Osteoblast (primary cell): ENCODE measurements at regions not wholly inside any gene's neighbourhood (a gene's known extent, or its start where the extent isn't known, plus 50 kb on each side); places are given as distances from the start of the nearest gene placed in this dataset.

Experiments
- DNase-seq: peaks from one replicate; pipeline ENCODE4 v3.0.0; 2011; ENCODE audit warnings: low spot score, mixed read lengths; ENCODE audit not compliant: insufficient read length; ENCODE audit errors: missing footprints
- H2AFZ ChIP-seq: 2 replicates; pipeline ENCODE4 v1.6.0; 2011; ENCODE audit warnings: mild to moderate bottlenecking, low read length
- H3K27ac ChIP-seq: 2 replicates; pipeline ENCODE4 v1.5.1; 2011; ENCODE audit warnings: mild to moderate bottlenecking, low read depth, low read length, moderate library complexity
- H3K27me3 ChIP-seq: 2 replicates; pipeline ENCODE4 v1.6.0; 2012; ENCODE audit warnings: mild to moderate bottlenecking, control low read depth, inconsistent platforms, low read length, moderate library complexity; ENCODE audit not compliant: insufficient read depth
- H3K36me3 ChIP-seq: 2 replicates; pipeline ENCODE4 v1.5.1; 2011; ENCODE audit warnings: mild to moderate bottlenecking, low read length, control low read depth, moderate library complexity; ENCODE audit not compliant: insufficient read depth
- H3K4me1 ChIP-seq: 2 replicates; pipeline ENCODE4 v1.5.1; 2011; ENCODE audit warnings: mild to moderate bottlenecking, low read length, control low read depth, moderate library complexity; ENCODE audit not compliant: insufficient read depth
- H3K4me2 ChIP-seq: 2 replicates; pipeline ENCODE4 v1.6.0; 2011; ENCODE audit warnings: mild to moderate bottlenecking, low read length; ENCODE audit not compliant: insufficient read depth
- H3K4me3 ChIP-seq: fragments of 200-600 bp; sonication (generic); 3 replicates; pipeline ENCODE4 v1.5.1; 2012; ENCODE audit warnings: mild to moderate bottlenecking, low read length, inconsistent platforms; ENCODE audit not compliant: insufficient read depth
- H3K79me2 ChIP-seq: 2 replicates; pipeline ENCODE4 v1.6.0; 2012; ENCODE audit warnings: mild to moderate bottlenecking, low read length, control low read depth, inconsistent platforms; ENCODE audit not compliant: insufficient read depth
- H3K9me3 ChIP-seq: 2 replicates; pipeline ENCODE4 v1.5.1; 2011; ENCODE audit warnings: low read depth, low read length, control low read depth
- H4K20me1 ChIP-seq: 2 replicates; pipeline ENCODE4 v1.6.0; 2012; ENCODE audit warnings: mild to moderate bottlenecking, low read length, control low read depth; ENCODE audit not compliant: insufficient read depth
- TF ChIP-seq, protein P1 (sequence below): IDR thresholded peaks from 2 replicates; pipeline ENCODE4 v1.5.1; 2011; ENCODE audit warnings: mild to moderate bottlenecking, low read depth, low read length, moderate library complexity; ENCODE audit errors: extremely low read depth

DNA sequence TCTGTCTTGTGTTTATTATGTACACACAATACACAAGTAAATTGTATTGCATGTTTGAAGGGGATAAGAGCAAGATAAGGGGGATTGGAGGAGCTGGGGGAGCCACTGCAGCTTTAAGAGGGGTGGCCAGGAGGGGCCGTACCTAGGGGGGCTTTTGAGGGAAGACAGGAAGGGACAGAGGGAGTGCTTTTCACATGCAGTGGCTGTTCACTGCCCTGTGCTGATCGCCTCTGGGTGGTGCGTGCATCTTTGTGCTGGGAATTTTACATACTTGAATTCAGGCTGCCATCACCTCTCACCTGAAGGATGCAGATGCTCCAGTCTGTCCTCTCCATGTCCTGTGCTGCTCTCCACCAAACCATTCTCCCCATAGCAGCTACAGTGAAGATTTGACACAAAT lies 179.5 kb downstream of the PTPRU start:
- Histone ChIP-seq H3K27ac (no peak overlapping the region), H3K79me2 (no peaks in the 10 kb centered on the region), H3K9me3 (no peaks in the 10 kb centered on the region), H3K27me3 (no peaks in the 10 kb centered on the region), H3K36me3 (no peaks in the 10 kb centered on the region), H3K4me2 (no peak overlapping the region), H2AFZ (no peak overlapping the region), H4K20me1 (no peaks in the 10 kb centered on the region), H3K4me1 (no peaks in the 10 kb centered on the region), H3K4me3 (no peak overlapping the region)
- TF ChIP-seq, protein P1, sequence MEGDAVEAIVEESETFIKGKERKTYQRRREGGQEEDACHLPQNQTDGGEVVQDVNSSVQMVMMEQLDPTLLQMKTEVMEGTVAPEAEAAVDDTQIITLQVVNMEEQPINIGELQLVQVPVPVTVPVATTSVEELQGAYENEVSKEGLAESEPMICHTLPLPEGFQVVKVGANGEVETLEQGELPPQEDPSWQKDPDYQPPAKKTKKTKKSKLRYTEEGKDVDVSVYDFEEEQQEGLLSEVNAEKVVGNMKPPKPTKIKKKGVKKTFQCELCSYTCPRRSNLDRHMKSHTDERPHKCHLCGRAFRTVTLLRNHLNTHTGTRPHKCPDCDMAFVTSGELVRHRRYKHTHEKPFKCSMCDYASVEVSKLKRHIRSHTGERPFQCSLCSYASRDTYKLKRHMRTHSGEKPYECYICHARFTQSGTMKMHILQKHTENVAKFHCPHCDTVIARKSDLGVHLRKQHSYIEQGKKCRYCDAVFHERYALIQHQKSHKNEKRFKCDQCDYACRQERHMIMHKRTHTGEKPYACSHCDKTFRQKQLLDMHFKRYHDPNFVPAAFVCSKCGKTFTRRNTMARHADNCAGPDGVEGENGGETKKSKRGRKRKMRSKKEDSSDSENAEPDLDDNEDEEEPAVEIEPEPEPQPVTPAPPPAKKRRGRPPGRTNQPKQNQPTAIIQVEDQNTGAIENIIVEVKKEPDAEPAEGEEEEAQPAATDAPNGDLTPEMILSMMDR = no peak
- no peak for DNase-seq

DNA sequence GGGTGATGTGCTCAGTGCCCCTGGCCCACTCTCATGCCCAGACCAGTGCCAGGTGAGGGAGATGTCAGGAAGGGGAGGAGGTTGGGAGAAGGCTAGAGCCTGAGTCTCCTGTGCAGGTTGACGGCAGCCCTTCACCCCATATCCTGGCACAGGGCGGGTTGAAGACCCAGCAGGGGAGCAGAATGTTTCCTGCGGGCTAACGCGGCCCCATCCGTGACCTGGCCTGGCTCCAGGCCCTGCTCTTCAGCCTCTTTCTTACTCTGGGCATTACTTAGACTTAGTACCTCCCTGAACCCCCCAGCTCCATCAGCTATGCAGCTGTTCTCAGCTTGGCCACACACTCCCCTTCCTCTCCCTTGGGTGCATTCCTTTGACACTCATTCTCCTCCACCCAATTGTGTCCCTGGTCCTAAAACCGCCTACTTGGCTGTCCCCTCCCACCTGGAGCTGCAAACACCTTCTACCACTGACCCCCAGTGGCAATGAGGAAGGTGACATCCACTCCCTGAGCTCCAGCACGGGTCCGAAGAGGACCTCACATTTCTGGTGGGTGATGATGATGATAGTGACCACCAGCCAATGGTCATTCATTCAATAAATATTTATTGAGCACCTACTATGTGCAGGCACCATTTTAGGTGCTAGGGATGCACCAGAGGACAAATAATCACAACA lies 179.0 kb downstream of the PTPRU start:
- TF ChIP-seq, protein P1 = no peak
- Histone ChIP-seq H3K4me3 (no peak overlapping the region), H2AFZ (no peak overlapping the region), H3K36me3 (no peaks in the 10 kb centered on the region), H3K79me2 (no peaks in the 10 kb centered on the region), H3K27me3 (no peaks in the 10 kb centered on the region), H3K9me3 (no peaks in the 10 kb centered on the region), H4K20me1 (no peaks in the 10 kb centered on the region), H3K27ac (no peak overlapping the region), H3K4me2 (no peak overlapping the region), H3K4me1 (no peaks in the 10 kb centered on the region)
- DNase-seq = no peak

DNA sequence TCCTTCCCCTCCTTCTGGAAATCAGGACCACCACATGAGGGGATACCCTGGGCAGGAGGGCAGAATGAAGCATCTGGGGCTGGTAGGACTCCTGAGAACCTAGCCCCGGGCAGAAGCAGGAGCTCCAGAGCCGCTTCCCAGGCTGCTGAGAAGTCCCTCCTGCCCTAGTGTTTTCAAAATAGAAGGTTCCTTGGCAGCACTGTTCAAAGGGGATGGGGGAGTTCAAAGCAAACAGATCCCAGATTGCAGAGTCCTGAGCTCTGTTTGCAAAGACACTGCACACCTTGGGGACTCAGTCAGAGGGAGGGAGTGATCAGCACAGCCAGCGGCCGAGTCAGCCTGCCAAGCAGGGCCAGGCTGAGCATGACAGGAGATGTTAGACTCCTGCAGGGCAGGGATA lies 177.8 kb downstream of the PTPRU start:
- H3K4me1 ChIP-seq = no peaks in the 10 kb centered on the region
- H2AFZ ChIP-seq = no peak overlapping the region
- TF ChIP-seq, protein P1 = no peak
- no peak overlapping the region for H3K27ac ChIP-seq
- H3K79me2 ChIP-seq = no peaks in the 10 kb centered on the region
- no peak overlapping the region for H3K4me2 ChIP-seq
- no peaks in the 10 kb centered on the region for H3K9me3 ChIP-seq
- DNase-seq = no peak
- no peak overlapping the region for H3K4me3 ChIP-seq
- no peaks in the 10 kb centered on the region for H3K36me3 ChIP-seq
- no peaks in the 10 kb centered on the region for H3K27me3 ChIP-seq
- no peaks in the 10 kb centered on the region for H4K20me1 ChIP-seq

DNA sequence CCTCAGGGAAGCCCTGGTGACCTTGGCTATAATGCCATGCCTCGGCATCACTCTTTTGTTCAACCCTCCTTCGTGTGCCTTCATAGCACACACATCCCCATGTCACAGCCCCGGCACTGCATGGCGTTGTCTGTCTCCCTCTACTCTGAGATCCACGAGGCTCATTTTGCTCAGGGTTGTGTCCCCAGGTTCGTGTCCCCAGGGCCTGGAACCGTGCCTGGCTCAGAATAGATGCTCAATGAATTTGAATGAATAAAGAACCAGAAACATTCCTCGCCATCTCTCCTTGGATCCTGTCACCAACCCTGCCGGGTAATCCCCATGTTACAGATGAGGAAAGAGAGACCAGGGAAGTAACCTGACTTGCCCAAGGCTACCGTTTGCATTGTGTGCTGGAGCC lies 177.3 kb downstream of the PTPRU start:
- Histone ChIP-seq H3K27me3 (no peaks in the 10 kb centered on the region), H3K9me3 (no peaks in the 10 kb centered on the region), H3K4me3 (no peak overlapping the region), H3K36me3 (no peaks in the 10 kb centered on the region), H3K4me1 (no peaks in the 10 kb centered on the region), H2AFZ (no peak overlapping the region), H3K79me2 (no peaks in the 10 kb centered on the region), H4K20me1 (no peaks in the 10 kb centered on the region), H3K27ac (no peak overlapping the region), H3K4me2 (no peak overlapping the region)
- TF ChIP-seq, protein P1 = no peak
- no peak for DNase-seq
